Vagina (tissue), 2 donors: ENCODE measurements at regions not wholly inside any gene's neighbourhood (a gene's known extent, or its start where the extent isn't known, plus 50 kb on each side); places are given as distances from the start of the nearest gene placed in this dataset.

Experiments
- DNase-seq, 2 donors: peaks; one replicate each; pipeline ENCODE4 v3.0.0-alpha.2; 2017; ENCODE audit errors: extremely low spot score in 2 of 2
- H3K27ac ChIP-seq: fragments of 200-600 bp; sonication (generic); one replicate; pipeline ENCODE4 v1.5.1; 2019
- H3K27me3 ChIP-seq: fragments of 200-600 bp; sonication (generic); one replicate; pipeline ENCODE4 v1.5.1; 2019
- H3K36me3 ChIP-seq, 2 donors: fragments of 200-600 bp; sonication (generic); one replicate each; pipeline ENCODE4 v1.5.1; 2017 to 2019
- H3K4me1 ChIP-seq: fragments of 200-600 bp; sonication (generic); one replicate; pipeline ENCODE4 v1.5.1; 2019
- H3K4me3 ChIP-seq, 2 donors: fragments of 200-600 bp; sonication (generic); 1 replicate in 1 of 2; 2 replicates in 1 of 2; pipeline ENCODE4 v1.5.1; 2016 to 2019
- H3K9me3 ChIP-seq: fragments of 200-600 bp; sonication (generic); one replicate; pipeline ENCODE4 v1.5.1; 2019
- POLR2A ChIP-seq, 2 donors: fragments of 450-650 bp; IDR thresholded peaks; one replicate each; pipeline ENCODE4 v1.6.1; 2017; ENCODE audit warnings: antibody characterized with exemption in 2 of 2, mild to moderate bottlenecking in 2 of 2, moderate library complexity in 2 of 2
- POLR2AphosphoS5 ChIP-seq, 2 donors: sonication (generic); formaldehyde crosslinking; IDR thresholded peaks; one replicate each; pipeline ENCODE4 v1.9.0; 2017; ENCODE audit warnings: antibody characterized with exemption in 2 of 2, mild to moderate bottlenecking in 2 of 2, low read depth in 1 of 2; ENCODE audit not compliant: insufficient read depth in 1 of 2
- intact Hi-C: fragments of 100-400 bp; cut with DNase I; formaldehyde crosslinking; loops from one replicate; pipeline ENCODE4 v1.15.1; 2023
- TF ChIP-seq, protein P1 (sequence below), 3 experiments: fragments of 450-650 bp in 2 of 3; fragments of 200-600 bp in 1 of 3; sonication (generic) in 1 of 3; IDR thresholded peaks; one replicate each; pipeline ENCODE4 v1.5.1; 2017 to 2019; ENCODE audit warnings: antibody characterized with exemption in 3 of 3, mild to moderate bottlenecking in 2 of 3, moderate library complexity in 2 of 3

- no peak for DNase-seq
- Histone ChIP-seq H3K4me1 (no peaks in the 10 kb centered on the region), H3K4me3 (no peak overlapping the region), H3K9me3 (no peaks in the 10 kb centered on the region), H3K27ac (no peak overlapping the region), H3K36me3 (no peaks in the 10 kb centered on the region), H3K27me3 (no peaks in the 10 kb centered on the region)
- TF ChIP-seq POLR2AphosphoS5 (IDR thresholded peaks at IDR 0.05; ENCODE audit: insufficient read depth in 1 of 2, low read depth in 1 of 2) (no peak), POLR2A (IDR thresholded peaks at IDR 0.05) (no peak)
- TF ChIP-seq, protein P1, sequence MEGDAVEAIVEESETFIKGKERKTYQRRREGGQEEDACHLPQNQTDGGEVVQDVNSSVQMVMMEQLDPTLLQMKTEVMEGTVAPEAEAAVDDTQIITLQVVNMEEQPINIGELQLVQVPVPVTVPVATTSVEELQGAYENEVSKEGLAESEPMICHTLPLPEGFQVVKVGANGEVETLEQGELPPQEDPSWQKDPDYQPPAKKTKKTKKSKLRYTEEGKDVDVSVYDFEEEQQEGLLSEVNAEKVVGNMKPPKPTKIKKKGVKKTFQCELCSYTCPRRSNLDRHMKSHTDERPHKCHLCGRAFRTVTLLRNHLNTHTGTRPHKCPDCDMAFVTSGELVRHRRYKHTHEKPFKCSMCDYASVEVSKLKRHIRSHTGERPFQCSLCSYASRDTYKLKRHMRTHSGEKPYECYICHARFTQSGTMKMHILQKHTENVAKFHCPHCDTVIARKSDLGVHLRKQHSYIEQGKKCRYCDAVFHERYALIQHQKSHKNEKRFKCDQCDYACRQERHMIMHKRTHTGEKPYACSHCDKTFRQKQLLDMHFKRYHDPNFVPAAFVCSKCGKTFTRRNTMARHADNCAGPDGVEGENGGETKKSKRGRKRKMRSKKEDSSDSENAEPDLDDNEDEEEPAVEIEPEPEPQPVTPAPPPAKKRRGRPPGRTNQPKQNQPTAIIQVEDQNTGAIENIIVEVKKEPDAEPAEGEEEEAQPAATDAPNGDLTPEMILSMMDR (IDR thresholded peaks at IDR 0.05) = no peak
- intact Hi-C loops = no loop called here
Observed at GRCh38 chr4:33090910-33091309, 2370.7 kb downstream of the PCDH7 start.

GRCh38 chr4:33091961-33092360 lies 2371.8 kb downstream of the PCDH7 start:
- intact Hi-C loops = no loop called here

GRCh38 chr4:33104273-33104672 lies 2384.1 kb downstream of the PCDH7 start:
- Histone ChIP-seq H3K4me1 (no peaks in the 10 kb centered on the region), H3K36me3 (no peaks in the 10 kb centered on the region), H3K27ac (no peak overlapping the region), H3K27me3 (no peaks in the 10 kb centered on the region), H3K9me3 (no peaks in the 10 kb centered on the region), H3K4me3 (no peak overlapping the region)
- TF ChIP-seq POLR2A (IDR thresholded peaks at IDR 0.05) (no peak), POLR2AphosphoS5 (IDR thresholded peaks at IDR 0.05; ENCODE audit: insufficient read depth in 1 of 2, low read depth in 1 of 2) (no peak)
- TF ChIP-seq, protein P1 (IDR thresholded peaks at IDR 0.05) = no peak
- intact Hi-C loops = no loop called here
- no peak for DNase-seq

More at GRCh38 chr4:33091961-33092360, 2371.8 kb downstream of the PCDH7 start:
- H3K27ac ChIP-seq = no peak overlapping the region
- no peaks in the 10 kb centered on the region for H3K27me3 ChIP-seq
- H3K4me1 ChIP-seq = no peaks in the 10 kb centered on the region
- no peak overlapping the region for H3K4me3 ChIP-seq
- H3K9me3 ChIP-seq = no peaks in the 10 kb centered on the region
- TF ChIP-seq POLR2A (IDR thresholded peaks at IDR 0.05) = no peak
- TF ChIP-seq, protein P1 (IDR thresholded peaks at IDR 0.05) = no peak
- no peak for TF ChIP-seq POLR2AphosphoS5 (IDR thresholded peaks at IDR 0.05; ENCODE audit: insufficient read depth in 1 of 2, low read depth in 1 of 2)
- no peak for DNase-seq
- no peaks in the 10 kb centered on the region for H3K36me3 ChIP-seq

DNA sequence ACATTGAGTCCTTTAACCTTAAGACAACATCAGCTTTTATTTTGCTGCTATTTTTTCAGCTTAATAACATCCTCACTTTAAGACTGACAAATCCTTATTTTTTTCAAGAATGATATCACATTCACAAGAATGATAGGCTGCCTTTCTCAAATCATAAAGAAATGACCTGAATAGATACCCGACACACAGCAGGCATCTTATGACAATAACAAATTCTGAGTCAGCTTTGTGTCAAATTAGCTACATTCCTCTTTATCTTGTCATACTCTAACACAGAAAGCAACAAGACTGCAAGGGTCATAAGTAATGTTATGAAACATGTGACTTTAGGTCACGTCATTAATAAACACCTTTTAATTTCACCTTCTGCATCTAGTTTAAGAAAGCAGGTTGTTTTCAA lies 2387.6 kb downstream of the PCDH7 start:
- DNase-seq = no peak
- H3K4me1 ChIP-seq = no peaks in the 10 kb centered on the region
- TF ChIP-seq, protein P1 (IDR thresholded peaks at IDR 0.05) = no peak
- TF ChIP-seq POLR2A (IDR thresholded peaks at IDR 0.05) (no peak), POLR2AphosphoS5 (IDR thresholded peaks at IDR 0.05; ENCODE audit: insufficient read depth in 1 of 2, low read depth in 1 of 2) (no peak)
- H3K36me3 ChIP-seq = no peaks in the 10 kb centered on the region
- H3K9me3 ChIP-seq = no peaks in the 10 kb centered on the region
- H3K27me3 ChIP-seq = no peaks in the 10 kb centered on the region
- no peak overlapping the region for H3K27ac ChIP-seq
- intact Hi-C loops = no loop called here
- no peak overlapping the region for H3K4me3 ChIP-seq

- TF ChIP-seq POLR2AphosphoS5 (IDR thresholded peaks at IDR 0.05; ENCODE audit: insufficient read depth in 1 of 2, low read depth in 1 of 2) = no peak
- TF ChIP-seq POLR2A (IDR thresholded peaks at IDR 0.05) = no peak
- TF ChIP-seq, protein P1 (IDR thresholded peaks at IDR 0.05) = no peak
Observed at GRCh38 chr4:33111117-33111516, 2390.9 kb downstream of the PCDH7 start.

More at GRCh38 chr4:33111117-33111516, 2390.9 kb downstream of the PCDH7 start:
- Histone ChIP-seq H3K27ac (no peak overlapping the region), H3K4me1 (no peaks in the 10 kb centered on the region), H3K27me3 (no peaks in the 10 kb centered on the region), H3K4me3 (no peak overlapping the region), H3K9me3 (no peaks in the 10 kb centered on the region), H3K36me3 (no peaks in the 10 kb centered on the region)
- intact Hi-C loops = no loop called here
- DNase-seq = no peak
